ENCODE measurements at regions not wholly inside any gene's neighbourhood (a gene's known extent, or its start where the extent isn't known, plus 50 kb on each side); places are given as distances from the start of the nearest gene placed in this dataset.

DNA sequence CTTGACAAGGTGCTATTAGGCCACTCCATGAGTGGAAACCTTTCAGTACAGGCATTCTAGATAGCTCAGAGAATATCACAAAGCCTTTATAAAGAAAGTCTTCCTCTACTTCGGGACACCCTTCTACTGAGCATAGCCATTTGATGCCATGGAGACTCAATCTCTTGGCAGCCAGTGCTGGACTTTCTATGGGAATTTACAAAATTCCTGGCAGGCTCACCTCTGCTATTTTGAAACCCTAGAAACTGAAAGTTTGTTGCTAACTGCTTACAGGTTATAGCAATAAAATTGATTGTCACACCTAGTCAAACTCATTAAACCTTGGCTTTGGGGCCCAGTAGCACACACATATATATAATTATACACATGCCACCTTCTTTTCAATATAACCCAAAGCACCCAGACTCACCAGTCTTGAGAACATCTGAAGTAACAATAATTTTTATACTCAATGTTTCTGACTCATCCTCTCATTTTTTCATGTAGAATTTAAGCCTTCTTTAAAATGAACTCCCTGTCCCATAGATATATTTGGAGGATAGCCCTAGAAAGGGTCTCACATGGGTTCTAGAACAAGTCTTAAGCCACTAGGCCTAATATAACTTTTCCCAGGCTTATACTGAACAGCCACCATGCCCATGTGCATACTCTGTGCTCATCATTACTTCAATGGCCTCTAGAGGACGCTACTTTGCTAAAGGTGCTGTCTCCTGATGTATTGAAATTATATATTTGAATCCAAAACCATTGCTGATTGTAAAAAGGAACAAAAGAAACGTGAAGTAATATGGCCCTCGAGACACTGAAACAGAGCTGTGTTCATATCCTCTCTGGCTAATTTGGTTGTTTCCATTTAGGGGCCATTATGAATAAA, 368.1 kb upstream of the MARCKS start:
- Histone ChIP-seq H3K27me3 (ENCODE audit: insufficient read depth, low read length) (no peaks in the 10 kb centered on the region), H3K9ac (ENCODE audit: low read length) (no peak overlapping the region), H3K4me1 (ENCODE audit: control insufficient read depth in 1 of 2, insufficient read depth in 2 of 2, low read length in 2 of 2) (no peaks in the 10 kb centered on the region; a peak in 1 of 4 replicates), H3K4me2 (ENCODE audit: low read length) (no peak overlapping the region), H3K9me3 (ENCODE audit: control insufficient read depth in 1 of 2, insufficient read depth in 1 of 2, low read depth in 1 of 2, low read length in 2 of 2) (no peaks in the 10 kb centered on the region), H3K36me3 (ENCODE audit: control insufficient read depth in 1 of 2, insufficient read depth in 2 of 2, low read length in 2 of 2) (no peaks in the 10 kb centered on the region), H3K9me2 (ENCODE audit: insufficient read depth) (no peaks in the 10 kb centered on the region), H3K27ac (ENCODE audit: low read depth, low read length) (no peak overlapping the region), H3K79me2 (ENCODE audit: insufficient read depth, low read length) (no peaks in the 10 kb centered on the region), H2AFZ (ENCODE audit: low read depth, low read length, poor library complexity, severe bottlenecking) (peak overlapping the region; percentile 27), H4K20me1 (ENCODE audit: insufficient read depth) (no peaks in the 10 kb centered on the region), H3K4me3 (replicated peaks in 1 of 2; ENCODE audit: low read depth in 1 of 2, low read length in 2 of 2) (no peak overlapping the region)
- ATAC-seq: no peak
- intact Hi-C loops (cut with micrococcal nuclease): no loop called here
- no peak for DNase-seq (ENCODE audit: low read depth, low spot score)
- TF ChIP-seq EGR1 (IDR thresholded peaks at IDR 0.05; ENCODE audit: low read depth) (no peak), POLR2A (IDR thresholded peaks at IDR 0.05; ENCODE audit: borderline replicate concordance, extremely low read depth, insufficient read depth, insufficient read length) (no peak), RAD21 (IDR thresholded peaks at IDR 0.05; ENCODE audit: low read depth) (peak; percentile 50), TCF7L2 (IDR thresholded peaks at IDR 0.05; ENCODE audit: borderline replicate concordance, extremely low read depth, insufficient read depth, insufficient read length) (no peak), SIN3A (IDR thresholded peaks at IDR 0.05; ENCODE audit: low read depth) (no peak)
- TF ChIP-seq, protein P1, sequence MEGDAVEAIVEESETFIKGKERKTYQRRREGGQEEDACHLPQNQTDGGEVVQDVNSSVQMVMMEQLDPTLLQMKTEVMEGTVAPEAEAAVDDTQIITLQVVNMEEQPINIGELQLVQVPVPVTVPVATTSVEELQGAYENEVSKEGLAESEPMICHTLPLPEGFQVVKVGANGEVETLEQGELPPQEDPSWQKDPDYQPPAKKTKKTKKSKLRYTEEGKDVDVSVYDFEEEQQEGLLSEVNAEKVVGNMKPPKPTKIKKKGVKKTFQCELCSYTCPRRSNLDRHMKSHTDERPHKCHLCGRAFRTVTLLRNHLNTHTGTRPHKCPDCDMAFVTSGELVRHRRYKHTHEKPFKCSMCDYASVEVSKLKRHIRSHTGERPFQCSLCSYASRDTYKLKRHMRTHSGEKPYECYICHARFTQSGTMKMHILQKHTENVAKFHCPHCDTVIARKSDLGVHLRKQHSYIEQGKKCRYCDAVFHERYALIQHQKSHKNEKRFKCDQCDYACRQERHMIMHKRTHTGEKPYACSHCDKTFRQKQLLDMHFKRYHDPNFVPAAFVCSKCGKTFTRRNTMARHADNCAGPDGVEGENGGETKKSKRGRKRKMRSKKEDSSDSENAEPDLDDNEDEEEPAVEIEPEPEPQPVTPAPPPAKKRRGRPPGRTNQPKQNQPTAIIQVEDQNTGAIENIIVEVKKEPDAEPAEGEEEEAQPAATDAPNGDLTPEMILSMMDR (IDR thresholded peaks at IDR 0.05 in 2 of 3, conservative IDR thresholded peaks at IDR 0.05 in 1 of 3; ENCODE audit: borderline replicate concordance in 1 of 3, insufficient read depth in 1 of 3, low read depth in 2 of 3, low read length in 2 of 3): peak; percentile 25 to 49 (median 29); a peak in 4 of 6 replicates
- TF ChIP-seq, protein P2, sequence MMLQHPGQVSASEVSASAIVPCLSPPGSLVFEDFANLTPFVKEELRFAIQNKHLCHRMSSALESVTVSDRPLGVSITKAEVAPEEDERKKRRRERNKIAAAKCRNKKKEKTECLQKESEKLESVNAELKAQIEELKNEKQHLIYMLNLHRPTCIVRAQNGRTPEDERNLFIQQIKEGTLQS (IDR thresholded peaks at IDR 0.05): no peak
- ChIA-PET POLR2A (no interaction called here), RAD21 (ENCODE audit: low non-redundant PET in 1 of 2, low total read pairs in 2 of 2, uncharacterized antibody in 2 of 2, unreplicated experiment in 2 of 2) (no interaction called here), CTCF (interaction anchor here (0.7 to 1.0 kb wide), 3 partner anchors 22 to 390 kb away, joined by 3 to 4 read pairs (median 3); no protein-coding TSS in a partner anchor)
- BruUV-seq (replicated peaks): no TSS peak
